ENCODE measurements at regions not wholly inside any gene's neighbourhood (a gene's known extent, or its start where the extent isn't known, plus 50 kb on each side); places are given as distances from the start of the nearest gene placed in this dataset.

DNA sequence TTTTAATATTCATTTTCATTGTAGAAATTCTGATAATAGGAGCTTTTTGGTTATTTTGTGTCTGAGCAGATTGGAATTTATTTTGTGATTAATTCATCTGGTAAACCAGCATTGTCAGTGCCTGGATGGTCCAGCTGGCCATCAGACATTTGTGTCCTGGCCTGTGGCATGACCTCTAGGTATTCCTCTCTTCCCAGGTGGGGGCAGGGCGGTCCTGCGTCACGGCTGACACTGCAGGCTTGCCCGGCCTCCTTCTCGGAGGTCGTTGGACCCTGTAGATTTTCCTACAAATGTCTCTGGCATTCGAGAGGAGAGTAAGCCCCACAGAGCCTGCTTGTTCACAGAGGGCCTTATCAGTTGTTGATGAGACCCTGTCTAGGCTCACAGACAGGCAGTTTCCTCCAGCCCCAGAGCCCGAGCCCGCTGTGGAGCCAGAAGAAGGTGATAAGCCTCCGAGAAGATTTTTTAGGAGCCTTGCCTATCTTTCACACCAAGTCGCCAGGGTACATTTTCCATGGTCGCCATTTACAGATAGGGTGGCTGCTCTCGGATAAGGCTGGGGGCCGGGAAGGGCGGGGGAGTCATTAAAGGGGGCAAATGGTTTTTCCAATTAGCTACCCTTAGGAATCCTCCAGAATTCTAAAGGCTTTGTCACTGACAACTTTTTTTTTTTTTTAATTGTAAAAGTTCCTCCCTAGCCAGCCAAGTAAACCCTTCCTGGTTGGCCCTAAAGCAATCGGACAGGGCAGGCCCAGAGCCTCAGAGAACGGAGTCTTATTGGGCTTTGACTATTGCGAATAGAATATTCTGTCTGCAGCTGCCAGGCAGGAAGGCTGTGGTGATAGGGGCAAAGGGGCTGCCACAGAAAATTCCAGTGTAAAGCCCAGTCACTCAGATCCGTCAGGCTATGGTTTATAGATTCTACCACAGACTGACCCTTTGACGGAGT, 78.1 kb upstream of the TBX20 start:
- intact Hi-C loops (cut with DNase I; ENCODE audit: low total_unique reads): no loop called here
- no peak overlapping the region for H3K4me3 ChIP-seq (ENCODE audit: low read depth, poor library complexity, severe bottlenecking)
- no peak for DNase-seq (ENCODE audit: low spot score in 2 of 2)
- 80 to 81% methylated on average over 20 of the region's 20 CpGs for WGBS, 2 donors
- TF ChIP-seq, protein P1, sequence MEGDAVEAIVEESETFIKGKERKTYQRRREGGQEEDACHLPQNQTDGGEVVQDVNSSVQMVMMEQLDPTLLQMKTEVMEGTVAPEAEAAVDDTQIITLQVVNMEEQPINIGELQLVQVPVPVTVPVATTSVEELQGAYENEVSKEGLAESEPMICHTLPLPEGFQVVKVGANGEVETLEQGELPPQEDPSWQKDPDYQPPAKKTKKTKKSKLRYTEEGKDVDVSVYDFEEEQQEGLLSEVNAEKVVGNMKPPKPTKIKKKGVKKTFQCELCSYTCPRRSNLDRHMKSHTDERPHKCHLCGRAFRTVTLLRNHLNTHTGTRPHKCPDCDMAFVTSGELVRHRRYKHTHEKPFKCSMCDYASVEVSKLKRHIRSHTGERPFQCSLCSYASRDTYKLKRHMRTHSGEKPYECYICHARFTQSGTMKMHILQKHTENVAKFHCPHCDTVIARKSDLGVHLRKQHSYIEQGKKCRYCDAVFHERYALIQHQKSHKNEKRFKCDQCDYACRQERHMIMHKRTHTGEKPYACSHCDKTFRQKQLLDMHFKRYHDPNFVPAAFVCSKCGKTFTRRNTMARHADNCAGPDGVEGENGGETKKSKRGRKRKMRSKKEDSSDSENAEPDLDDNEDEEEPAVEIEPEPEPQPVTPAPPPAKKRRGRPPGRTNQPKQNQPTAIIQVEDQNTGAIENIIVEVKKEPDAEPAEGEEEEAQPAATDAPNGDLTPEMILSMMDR (IDR thresholded peaks at IDR 0.05): no peak
- TF ChIP-seq POLR2A (IDR thresholded peaks at IDR 0.05): no peak

DNA sequence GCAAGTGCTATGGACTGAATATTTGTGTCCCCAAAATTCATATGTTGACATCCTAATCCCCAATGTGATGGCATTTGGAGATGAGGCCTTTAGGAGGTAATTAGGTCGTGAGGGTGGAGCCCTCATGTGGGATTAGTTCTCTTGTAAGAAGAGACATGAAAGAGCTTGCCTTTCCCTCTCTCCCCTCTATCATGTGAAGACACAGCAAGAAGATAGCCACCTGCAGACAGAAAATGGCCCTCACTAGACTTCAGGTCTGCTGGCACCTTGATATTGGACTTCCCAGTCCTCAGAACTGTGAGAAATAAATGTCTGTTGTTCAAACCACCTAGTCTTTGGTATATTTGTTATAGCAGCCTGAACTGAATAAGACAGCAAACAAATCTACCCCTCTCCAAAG, 75.1 kb upstream of the TBX20 start:
- no peak overlapping the region for H3K4me3 ChIP-seq (ENCODE audit: low read depth, poor library complexity, severe bottlenecking)
- DNase-seq (ENCODE audit: low spot score in 2 of 2): no peak
- intact Hi-C loops (cut with DNase I; ENCODE audit: low total_unique reads): no loop called here
- WGBS, 2 donors: 70 to 75% methylated on average over 1 of the region's 1 CpG
- TF ChIP-seq, protein P1 (IDR thresholded peaks at IDR 0.05): no peak
- TF ChIP-seq POLR2A (IDR thresholded peaks at IDR 0.05): no peak

DNA sequence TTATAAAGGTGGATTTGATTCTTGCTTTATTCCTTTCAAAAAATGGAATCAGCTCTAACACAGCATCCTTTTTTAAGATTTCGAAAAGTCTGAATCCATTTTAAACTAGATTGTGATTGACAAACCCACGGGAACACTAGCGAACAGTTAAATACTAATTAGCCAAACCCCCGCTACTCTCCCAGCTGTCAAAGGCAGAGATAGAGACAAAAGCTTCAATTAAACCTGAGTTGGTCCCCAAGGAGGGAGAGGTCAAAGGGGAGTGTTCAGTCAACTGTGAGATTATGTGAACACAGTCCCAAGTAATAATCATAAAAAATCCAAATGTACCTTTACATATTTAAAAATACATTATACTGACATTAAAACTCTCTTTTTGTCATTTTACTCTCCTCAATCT, 65.7 kb upstream of the TBX20 start:
- no peak for DNase-seq (ENCODE audit: low spot score in 2 of 2)
- H3K4me3 ChIP-seq (ENCODE audit: low read depth, poor library complexity, severe bottlenecking): no peak overlapping the region
- WGBS, 2 donors: 69 to 76% methylated on average over 4 of the region's 4 CpGs
- intact Hi-C loops (cut with DNase I; ENCODE audit: low total_unique reads): no loop called here
- no peak for TF ChIP-seq POLR2A (IDR thresholded peaks at IDR 0.05)
- TF ChIP-seq, protein P1 (IDR thresholded peaks at IDR 0.05): no peak

DNA sequence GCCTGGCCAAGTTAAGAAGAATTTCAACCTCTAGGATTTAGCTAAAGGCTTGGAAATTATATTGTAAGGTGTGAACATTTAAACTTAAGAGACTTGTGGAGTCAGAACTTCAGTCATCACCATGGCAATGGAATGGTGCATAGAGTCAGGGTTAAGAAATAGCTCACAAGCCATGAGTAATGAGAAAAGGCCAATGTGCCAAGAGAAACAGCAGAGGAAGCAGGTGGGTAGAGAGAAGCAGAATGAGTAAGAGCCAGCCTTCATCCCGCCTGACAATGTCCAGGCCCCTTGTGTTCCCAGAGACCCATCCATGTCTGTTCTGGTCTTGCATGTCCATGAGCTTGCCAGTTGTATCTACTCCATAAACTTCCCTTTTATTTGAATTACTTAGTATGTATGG, 62.6 kb upstream of the TBX20 start:
- intact Hi-C loops (cut with DNase I; ENCODE audit: low total_unique reads): no loop called here
- H3K4me3 ChIP-seq (ENCODE audit: low read depth, poor library complexity, severe bottlenecking): no peak overlapping the region
- WGBS, 2 donors: 82 to 90% methylated on average over 1 of the region's 1 CpG
- TF ChIP-seq POLR2A (IDR thresholded peaks at IDR 0.05): no peak
- TF ChIP-seq, protein P1 (IDR thresholded peaks at IDR 0.05): no peak
- DNase-seq (ENCODE audit: low spot score in 2 of 2): no peak

DNA sequence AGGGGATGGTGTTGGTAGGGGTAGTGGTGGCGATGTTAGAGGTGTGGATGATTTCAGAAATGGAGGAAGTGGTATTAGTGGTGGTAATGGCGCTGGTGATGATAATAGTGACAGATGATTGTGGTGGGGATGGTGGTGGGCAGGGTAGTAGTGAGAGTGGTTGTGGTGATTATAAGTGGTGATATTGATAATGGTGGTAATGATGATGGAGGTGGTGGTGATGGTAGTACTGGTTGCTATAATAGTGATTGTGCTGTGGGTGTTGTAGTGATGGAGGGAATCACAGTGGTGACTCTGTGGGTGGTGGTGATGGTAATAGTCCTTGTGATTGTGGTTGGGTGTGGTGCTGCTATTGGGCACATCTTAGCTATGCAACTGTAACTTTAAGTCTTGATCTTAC, 61.6 kb upstream of the TBX20 start:
- no peak for TF ChIP-seq POLR2A (IDR thresholded peaks at IDR 0.05)
- TF ChIP-seq, protein P1 (IDR thresholded peaks at IDR 0.05): no peak
- H3K4me3 ChIP-seq (ENCODE audit: low read depth, poor library complexity, severe bottlenecking): no peak overlapping the region
- DNase-seq (ENCODE audit: low spot score in 2 of 2): no peak
- intact Hi-C loops (cut with DNase I; ENCODE audit: low total_unique reads): no loop called here
- 90 to 92% methylated on average over 2 of the region's 2 CpGs for whole genome bisulfite sequencing, 2 donors
